ENCODE measurements at regions not wholly inside any gene's neighbourhood (a gene's known extent, or its start where the extent isn't known, plus 50 kb on each side); places are given as distances from the start of the nearest gene placed in this dataset.

- H3K36me3 ChIP-seq, result no peaks in the 10 kb centered on the region
- H3K27ac ChIP-seq, result no peak overlapping the region
- no peak overlapping the region for H3K4me3 ChIP-seq
- peak in 1 of 2 experiments; percentile 54 for DNase-seq (ENCODE audit: low read depth in 1 of 2, low spot score in 2 of 2)
- H3K27me3 ChIP-seq (replicated peaks), result 0 out of 2 replicates have a peak, but pooled peaks cover 5% of the 10 kb centered on the region
- no peaks in the 10 kb centered on the region for H3K9me3 ChIP-seq (replicated peaks)
- no peaks in the 10 kb centered on the region for H3K4me1 ChIP-seq (replicated peaks)
Measured at GRCh38 chr3:39000008-39000450, 51.7 kb downstream of the SCN11A start.

- no peak overlapping the region for H3K27ac ChIP-seq
- no peaks in the 10 kb centered on the region for H3K9me3 ChIP-seq (replicated peaks)
- no peak overlapping the region for H3K4me3 ChIP-seq
- DNase-seq (ENCODE audit: low read depth in 1 of 2, low spot score in 2 of 2), result no peak
- H3K36me3 ChIP-seq, result no peaks in the 10 kb centered on the region
- H3K27me3 ChIP-seq (replicated peaks), result 0 out of 2 replicates have a peak, but pooled peaks cover 5% of the 10 kb centered on the region
- H3K4me1 ChIP-seq (replicated peaks), result peaks cover 3% of the 10 kb centered on the region
Measured at GRCh38 chr3:38998086-38998485, 53.7 kb downstream of the SCN11A start.

GRCh38 chr3:38996193-38996592 lies 55.6 kb downstream of the SCN11A start:
- no peak overlapping the region for H3K27ac ChIP-seq
- H3K4me1 ChIP-seq (replicated peaks), result peaks cover 22% of the 10 kb centered on the region
- no peaks in the 10 kb centered on the region for H3K9me3 ChIP-seq (replicated peaks)
- H3K36me3 ChIP-seq, result no peaks in the 10 kb centered on the region
- H3K27me3 ChIP-seq (replicated peaks), result 0 out of 2 replicates have a peak, but pooled peaks cover 2% of the 10 kb centered on the region
- DNase-seq (ENCODE audit: low read depth in 1 of 2, low spot score in 2 of 2), result no peak
- no peak overlapping the region for H3K4me3 ChIP-seq

GRCh38 chr3:38994251-38994650 lies 57.5 kb downstream of the SCN11A start:
- Histone ChIP-seq H3K36me3 (no peaks in the 10 kb centered on the region), H3K27me3 (replicated peaks) (no peaks in the 10 kb centered on the region), H3K27ac (no peak overlapping the region), H3K4me3 (no peak overlapping the region), H3K9me3 (replicated peaks) (no peaks in the 10 kb centered on the region), H3K4me1 (replicated peaks) (peaks cover 37% of the 10 kb centered on the region)
- no peak for DNase-seq (ENCODE audit: low read depth in 1 of 2, low spot score in 2 of 2)

GRCh38 chr3:38992117-38992760 lies 59.5 kb downstream of the SCN11A start:
- no peaks in the 10 kb centered on the region for H3K36me3 ChIP-seq
- DNase-seq (ENCODE audit: low read depth in 1 of 2, low spot score in 2 of 2), result peak; percentile 57 to 79
- H3K27ac ChIP-seq, result peak overlapping the region; percentile 73
- no peaks in the 10 kb centered on the region for H3K27me3 ChIP-seq (replicated peaks)
- H3K4me1 ChIP-seq (replicated peaks), result peaks cover 41% of the 10 kb centered on the region
- no peak overlapping the region for H3K4me3 ChIP-seq
- no peaks in the 10 kb centered on the region for H3K9me3 ChIP-seq (replicated peaks)

- H3K27me3 ChIP-seq (replicated peaks), result no peaks in the 10 kb centered on the region
Measured at GRCh38 chr3:38990621-38991020, 61.1 kb downstream of the SCN11A start.

GRCh38 chr3:38989917-38990510 lies 61.7 kb downstream of the SCN11A start:
- no peaks in the 10 kb centered on the region for H3K9me3 ChIP-seq (replicated peaks)
- peaks cover 61% of the 10 kb centered on the region for H3K4me1 ChIP-seq (replicated peaks)
- no peak for DNase-seq (ENCODE audit: low read depth in 1 of 2, low spot score in 2 of 2)
- H3K4me3 ChIP-seq, result no peak overlapping the region
- H3K27ac ChIP-seq, result peak overlapping the region; percentile 73; the same call in 1 of the 2 replicates
- no peaks in the 10 kb centered on the region for H3K36me3 ChIP-seq
- H3K27me3 ChIP-seq (replicated peaks), result no peaks in the 10 kb centered on the region

More at GRCh38 chr3:38990621-38991020, 61.1 kb downstream of the SCN11A start:
- Histone ChIP-seq H3K4me1 (replicated peaks) (peaks cover 57% of the 10 kb centered on the region), H3K9me3 (replicated peaks) (no peaks in the 10 kb centered on the region), H3K4me3 (no peak overlapping the region), H3K27ac (peak overlapping the region; percentile 73; the same call in 1 of the 2 replicates), H3K36me3 (no peaks in the 10 kb centered on the region)
- peak in 1 of 2 experiments; percentile 41 for DNase-seq (ENCODE audit: low read depth in 1 of 2, low spot score in 2 of 2)

- Histone ChIP-seq H3K27me3 (replicated peaks) (no peaks in the 10 kb centered on the region), H3K9me3 (replicated peaks) (no peaks in the 10 kb centered on the region), H3K27ac (no peak overlapping the region), H3K4me1 (replicated peaks) (peaks cover 61% of the 10 kb centered on the region), H3K36me3 (no peaks in the 10 kb centered on the region), H3K4me3 (no peak overlapping the region)
- no peak for DNase-seq (ENCODE audit: low read depth in 1 of 2, low spot score in 2 of 2)
Measured at GRCh38 chr3:38988955-38989354, 62.8 kb downstream of the SCN11A start.

GRCh38 chr3:38987456-38987855 lies 64.3 kb downstream of the SCN11A start:
- no peaks in the 10 kb centered on the region for H3K9me3 ChIP-seq (replicated peaks)
- H3K4me1 ChIP-seq (replicated peaks), result peaks cover 52% of the 10 kb centered on the region
- no peak overlapping the region for H3K4me3 ChIP-seq
- no peak overlapping the region for H3K27ac ChIP-seq
- DNase-seq (ENCODE audit: low read depth in 1 of 2, low spot score in 2 of 2), result no peak
- H3K27me3 ChIP-seq (replicated peaks), result no peaks in the 10 kb centered on the region
- H3K36me3 ChIP-seq, result no peaks in the 10 kb centered on the region

- Histone ChIP-seq H3K9me3 (replicated peaks) (no peaks in the 10 kb centered on the region), H3K4me1 (replicated peaks) (peaks cover 46% of the 10 kb centered on the region), H3K36me3 (no peaks in the 10 kb centered on the region), H3K27ac (no peak overlapping the region), H3K27me3 (replicated peaks) (no peaks in the 10 kb centered on the region), H3K4me3 (no peak overlapping the region)
- no peak for DNase-seq (ENCODE audit: low read depth in 1 of 2, low spot score in 2 of 2)
Measured at GRCh38 chr3:38986901-38987300, 64.8 kb downstream of the SCN11A start.

GRCh38 chr3:38985981-38986380 lies 65.8 kb downstream of the SCN11A start:
- Histone ChIP-seq H3K27ac (no peak overlapping the region), H3K36me3 (no peaks in the 10 kb centered on the region), H3K4me3 (no peak overlapping the region), H3K27me3 (replicated peaks) (no peaks in the 10 kb centered on the region), H3K9me3 (replicated peaks) (no peaks in the 10 kb centered on the region), H3K4me1 (replicated peaks) (peaks cover 37% of the 10 kb centered on the region)
- DNase-seq (ENCODE audit: low read depth in 1 of 2, low spot score in 2 of 2), result no peak

- Histone ChIP-seq H3K36me3 (no peaks in the 10 kb centered on the region), H3K27ac (no peak overlapping the region), H3K4me1 (replicated peaks) (peaks cover 33% of the 10 kb centered on the region), H3K9me3 (replicated peaks) (no peaks in the 10 kb centered on the region), H3K4me3 (no peak overlapping the region), H3K27me3 (replicated peaks) (no peaks in the 10 kb centered on the region)
- no peak for DNase-seq (ENCODE audit: low read depth in 1 of 2, low spot score in 2 of 2)
Measured at GRCh38 chr3:38985581-38985980, 66.2 kb downstream of the SCN11A start.

- Histone ChIP-seq H3K27me3 (replicated peaks) (no peaks in the 10 kb centered on the region), H3K4me3 (no peak overlapping the region), H3K36me3 (no peaks in the 10 kb centered on the region), H3K27ac (no peak overlapping the region), H3K4me1 (replicated peaks) (peaks cover 25% of the 10 kb centered on the region), H3K9me3 (replicated peaks) (no peaks in the 10 kb centered on the region)
- DNase-seq (ENCODE audit: low read depth in 1 of 2, low spot score in 2 of 2), result no peak
Measured at GRCh38 chr3:38984731-38985130, 67.0 kb downstream of the SCN11A start.

- Histone ChIP-seq H3K9me3 (replicated peaks) (no peaks in the 10 kb centered on the region), H3K4me1 (replicated peaks) (peaks cover 24% of the 10 kb centered on the region), H3K36me3 (no peaks in the 10 kb centered on the region), H3K4me3 (no peak overlapping the region), H3K27me3 (replicated peaks) (no peaks in the 10 kb centered on the region), H3K27ac (no peak overlapping the region)
- no peak for DNase-seq (ENCODE audit: low read depth in 1 of 2, low spot score in 2 of 2)
Measured at GRCh38 chr3:38984110-38984509, 67.6 kb downstream of the SCN11A start.
